ENCODE measurements at regions not wholly inside any gene's neighbourhood (a gene's known extent, or its start where the extent isn't known, plus 50 kb on each side); places are given as distances from the start of the nearest gene placed in this dataset.

- Mint-ChIP-seq H3K36me3 (ENCODE audit: insufficient read depth) (peaks cover 2% of the 10 kb centered on the region), H3K27me3 (no peaks in the 10 kb centered on the region), H3K4me1 (ENCODE audit: low read depth) (no peaks in the 10 kb centered on the region), H3K4me3 (ENCODE audit: low read depth) (no peak overlapping the region), H3K9me3 (ENCODE audit: low read depth) (peaks cover 22% of the 10 kb centered on the region), H3K27ac (no peak overlapping the region)
- TF ChIP-seq CTCF (IDR thresholded peaks at IDR 0.05; ENCODE audit: unreplicated experiment): no peak
- DNase-seq (ENCODE audit: low spot score, unreplicated experiment): no peak
These were observed 1522.6 kb downstream of the FAM181B start for GRCh38 chr11:81211050-81211449.

DNA sequence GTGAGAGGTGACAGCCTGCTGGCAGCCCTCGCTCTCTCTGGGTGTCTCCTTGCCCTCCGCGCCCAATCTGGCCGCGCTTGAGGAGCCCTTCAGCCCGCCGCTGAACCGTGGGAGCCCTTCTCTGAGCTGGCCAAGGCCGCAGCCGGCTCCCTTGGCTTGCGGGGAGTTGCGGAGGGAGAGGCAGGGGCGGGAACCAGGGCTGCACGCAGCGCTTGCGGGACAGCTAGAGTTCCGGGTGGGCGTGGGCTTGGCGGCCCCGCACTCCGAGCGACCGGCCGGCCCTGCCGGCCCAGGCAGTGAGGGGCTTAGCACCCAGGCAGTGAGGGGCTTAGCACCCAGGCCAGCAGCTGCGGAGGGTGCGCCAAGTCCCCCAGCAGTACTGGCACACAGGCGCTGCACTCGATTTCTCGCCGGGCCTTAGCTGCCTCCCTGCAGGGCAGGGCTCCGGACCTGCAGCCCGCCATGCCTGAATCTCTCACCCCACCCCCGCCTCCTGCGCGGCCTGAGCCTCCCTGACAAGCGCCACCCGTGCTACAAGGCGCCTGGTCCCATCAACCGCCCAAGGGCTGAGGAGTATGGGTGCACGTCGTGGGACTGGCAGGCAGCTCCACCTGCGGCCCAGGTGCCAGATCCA, 1526.1 kb downstream of the FAM181B start:
- no peak for TF ChIP-seq CTCF (IDR thresholded peaks at IDR 0.05; ENCODE audit: unreplicated experiment)
- DNase-seq (ENCODE audit: low spot score, unreplicated experiment): no peak

DNA sequence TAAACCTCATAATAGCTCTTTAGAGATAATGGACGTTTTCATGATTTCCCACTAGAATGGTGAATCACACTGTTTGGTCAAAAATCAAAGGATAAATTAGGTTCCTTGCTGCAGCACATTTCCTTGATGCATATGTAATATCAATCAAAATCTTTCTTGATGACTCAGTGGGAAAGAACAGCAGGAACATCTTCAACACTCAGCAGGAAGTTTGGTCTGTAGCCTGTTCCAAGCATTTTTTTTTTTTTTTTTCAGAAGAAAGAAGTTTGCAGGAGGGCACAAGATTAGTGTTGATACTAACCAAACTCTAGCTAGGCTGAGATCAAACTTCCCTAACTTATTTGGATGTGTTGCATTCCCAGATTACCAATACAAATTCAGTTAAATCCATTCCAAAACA, 1529.8 kb downstream of the FAM181B start:
- Mint-ChIP-seq H3K4me3 (ENCODE audit: low read depth) (no peak overlapping the region), H3K27me3 (no peaks in the 10 kb centered on the region), H3K27ac (no peak overlapping the region), H3K9me3 (ENCODE audit: low read depth) (peaks cover 22% of the 10 kb centered on the region), H3K36me3 (ENCODE audit: insufficient read depth) (peaks cover 8% of the 10 kb centered on the region), H3K4me1 (ENCODE audit: low read depth) (peaks cover 10% of the 10 kb centered on the region)
- no peak for TF ChIP-seq CTCF (IDR thresholded peaks at IDR 0.05; ENCODE audit: unreplicated experiment)
- no peak for DNase-seq (ENCODE audit: low spot score, unreplicated experiment)

More for the DNA sequence above, 1526.1 kb downstream of the FAM181B start:
- H3K4me3 Mint-ChIP-seq (ENCODE audit: low read depth): no peak overlapping the region
- no peaks in the 10 kb centered on the region for H3K36me3 Mint-ChIP-seq (ENCODE audit: insufficient read depth)
- H3K27me3 Mint-ChIP-seq: no peaks in the 10 kb centered on the region
- H3K4me1 Mint-ChIP-seq (ENCODE audit: low read depth): peaks cover 10% of the 10 kb centered on the region
- H3K27ac Mint-ChIP-seq: no peak overlapping the region
- H3K9me3 Mint-ChIP-seq (ENCODE audit: low read depth): peaks cover 12% of the 10 kb centered on the region

GRCh38 chr11:81197396-81197795, 1536.3 kb downstream of the FAM181B start:
- DNase-seq (ENCODE audit: low spot score, unreplicated experiment): no peak
- H3K4me3 Mint-ChIP-seq (ENCODE audit: low read depth): no peak overlapping the region
- peaks cover 33% of the 10 kb centered on the region for H3K9me3 Mint-ChIP-seq (ENCODE audit: low read depth)
- H3K4me1 Mint-ChIP-seq (ENCODE audit: low read depth): peaks cover 13% of the 10 kb centered on the region
- no peak for TF ChIP-seq CTCF (IDR thresholded peaks at IDR 0.05; ENCODE audit: unreplicated experiment)
- no peaks in the 10 kb centered on the region for H3K27me3 Mint-ChIP-seq
- H3K36me3 Mint-ChIP-seq (ENCODE audit: insufficient read depth): peaks cover 12% of the 10 kb centered on the region
- no peak overlapping the region for H3K27ac Mint-ChIP-seq

- Mint-ChIP-seq H3K9me3 (ENCODE audit: low read depth) (peaks cover 13% of the 10 kb centered on the region), H3K36me3 (ENCODE audit: insufficient read depth) (peaks cover 2% of the 10 kb centered on the region), H3K27ac (peak overlapping the region; percentile 0), H3K4me1 (ENCODE audit: low read depth) (peaks cover 25% of the 10 kb centered on the region), H3K27me3 (no peaks in the 10 kb centered on the region), H3K4me3 (ENCODE audit: low read depth) (no peak overlapping the region)
- DNase-seq (ENCODE audit: low spot score, unreplicated experiment): no peak
- no peak for TF ChIP-seq CTCF (IDR thresholded peaks at IDR 0.05; ENCODE audit: unreplicated experiment)
These were observed 1541.1 kb downstream of the FAM181B start for GRCh38 chr11:81192516-81192915.

Data from progenitor cell of endocrine pancreas (in vitro differentiated cells).